Thymus (tissue), 11 donors: ENCODE measurements at regions not wholly inside any gene's neighbourhood (a gene's known extent, or its start where the extent isn't known, plus 50 kb on each side); places are given as distances from the start of the nearest gene placed in this dataset.

Experiments
- DNase-seq, 9 donors: peaks; one replicate each; pipeline ENCODE4 v3.0.0-alpha.2; 2013; ENCODE audit warnings: low spot score in 9 of 9, low read depth in 6 of 9, missing footprints in 1 of 9
- H3K27ac ChIP-seq, 2 donors: one replicate each; pipeline ENCODE4 v1.5.1; 2013; ENCODE audit warnings: control low read depth in 1 of 2, low read depth in 1 of 2, low read length in 1 of 2, mild to moderate bottlenecking in 1 of 2, moderate library complexity in 1 of 2
- H3K27me3 ChIP-seq, 2 donors: one replicate each; pipeline ENCODE4 v1.5.1; 2013; ENCODE audit warnings: low read length in 1 of 2; ENCODE audit not compliant: control insufficient read depth in 2 of 2, insufficient read depth in 1 of 2
- H3K36me3 ChIP-seq, 2 donors: one replicate each; pipeline ENCODE4 v1.5.1; 2013; ENCODE audit warnings: low read length in 1 of 2, mild to moderate bottlenecking in 1 of 2, moderate library complexity in 1 of 2; ENCODE audit not compliant: control insufficient read depth in 2 of 2, insufficient read depth in 2 of 2
- H3K4me1 ChIP-seq, 2 donors: one replicate each; pipeline ENCODE4 v1.5.1; 2013; ENCODE audit warnings: low read length in 2 of 2; ENCODE audit not compliant: control insufficient read depth in 2 of 2, insufficient read depth in 2 of 2
- H3K4me3 ChIP-seq, 2 donors: one replicate each; pipeline ENCODE4 v1.5.1; 2013; ENCODE audit warnings: low read length in 2 of 2, control low read depth in 1 of 2, mild to moderate bottlenecking in 1 of 2
- H3K9me3 ChIP-seq, 2 donors: one replicate each; pipeline ENCODE4 v1.5.1; 2013; ENCODE audit warnings: low read length in 1 of 2, mild to moderate bottlenecking in 1 of 2; ENCODE audit not compliant: control insufficient read depth in 2 of 2, insufficient read depth in 1 of 2
- WGBS: extraction: QIAGEN DNeasy Blood & Tissue Kit; methylation state at CpG from one replicate; pipeline ENCODE4 v1.1.7; 2013; 5-methylcytosine and 5-hydroxymethylcytosine counted together
- donor health status: healthy.

- Histone ChIP-seq H3K27me3 (no peaks in the 10 kb centered on the region), H3K36me3 (no peaks in the 10 kb centered on the region), H3K27ac (no peak overlapping the region), H3K4me3 (no peak overlapping the region), H3K9me3 (no peaks in the 10 kb centered on the region), H3K4me1 (no peaks in the 10 kb centered on the region)
- 86% methylated on average over 5 of the region's 5 CpGs for WGBS
- DNase-seq = no peak
These were observed 404.5 kb downstream of the ADRA2A start for GRCh38 chr10:111481261-111481826.

- no peaks in the 10 kb centered on the region for H3K36me3 ChIP-seq
- H3K4me3 ChIP-seq = no peak overlapping the region
- no peaks in the 10 kb centered on the region for H3K27me3 ChIP-seq
- H3K27ac ChIP-seq = no peak overlapping the region
- 96% methylated on average over 2 of the region's 2 CpGs for WGBS
- H3K4me1 ChIP-seq = no peaks in the 10 kb centered on the region
- DNase-seq = no peak
- H3K9me3 ChIP-seq = no peaks in the 10 kb centered on the region
These were observed 405.0 kb downstream of the ADRA2A start for GRCh38 chr10:111481866-111482265.

- Histone ChIP-seq H3K4me1 (no peaks in the 10 kb centered on the region), H3K4me3 (no peak overlapping the region), H3K27ac (no peak overlapping the region), H3K9me3 (no peaks in the 10 kb centered on the region), H3K27me3 (no peaks in the 10 kb centered on the region), H3K36me3 (no peaks in the 10 kb centered on the region)
- WGBS = 79% methylated on average over 5 of the region's 5 CpGs
- no peak for DNase-seq
These were observed 405.9 kb downstream of the ADRA2A start for GRCh38 chr10:111482621-111483216.

GRCh38 chr10:111485767-111486166, 408.9 kb downstream of the ADRA2A start:
- 80% methylated on average over 3 of the region's 3 CpGs for WGBS

GRCh38 chr10:111486346-111486745, 409.5 kb downstream of the ADRA2A start:
- no peak for DNase-seq
- Histone ChIP-seq H3K27ac (no peak overlapping the region), H3K9me3 (peaks cover 0 to 8% of the 10 kb centered on the region in 2 donors), H3K36me3 (no peaks in the 10 kb centered on the region), H3K27me3 (no peaks in the 10 kb centered on the region), H3K4me1 (no peaks in the 10 kb centered on the region), H3K4me3 (no peak overlapping the region)
- 85% methylated on average over 1 of the region's 1 CpG for WGBS

More at GRCh38 chr10:111485767-111486166, 408.9 kb downstream of the ADRA2A start:
- Histone ChIP-seq H3K27ac (no peak overlapping the region), H3K36me3 (no peaks in the 10 kb centered on the region), H3K27me3 (no peaks in the 10 kb centered on the region), H3K4me1 (no peaks in the 10 kb centered on the region), H3K9me3 (peaks cover 0 to 8% of the 10 kb centered on the region in 2 donors), H3K4me3 (no peak overlapping the region)
- no peak for DNase-seq

GRCh38 chr10:111488668-111489067, 411.8 kb downstream of the ADRA2A start:
- H3K27me3 ChIP-seq = no peaks in the 10 kb centered on the region
- 24% methylated on average over 2 of the region's 2 CpGs for WGBS
- no peaks in the 10 kb centered on the region for H3K4me1 ChIP-seq
- peaks cover 0 to 8% of the 10 kb centered on the region in 2 donors for H3K9me3 ChIP-seq
- H3K36me3 ChIP-seq = no peaks in the 10 kb centered on the region
- H3K4me3 ChIP-seq = no peak overlapping the region
- DNase-seq = no peak
- H3K27ac ChIP-seq = no peak overlapping the region

- Histone ChIP-seq H3K9me3 (peaks cover 0 to 8% of the 10 kb centered on the region in 2 donors), H3K27ac (no peak overlapping the region), H3K36me3 (no peaks in the 10 kb centered on the region), H3K27me3 (no peaks in the 10 kb centered on the region), H3K4me1 (no peaks in the 10 kb centered on the region), H3K4me3 (no peak overlapping the region)
- WGBS = 81% methylated on average over 1 of the region's 1 CpG
- no peak for DNase-seq
These were observed 414.3 kb downstream of the ADRA2A start for GRCh38 chr10:111491154-111491553.

GRCh38 chr10:111493024-111493625, 416.3 kb downstream of the ADRA2A start:
- 80% methylated on average over 2 of the region's 2 CpGs for WGBS
- Histone ChIP-seq H3K4me1 (no peaks in the 10 kb centered on the region), H3K9me3 (peaks cover 0 to 8% of the 10 kb centered on the region in 2 donors)

GRCh38 chr10:111498560-111498959, 421.7 kb downstream of the ADRA2A start:
- DNase-seq = no peak

More at GRCh38 chr10:111493024-111493625, 416.3 kb downstream of the ADRA2A start:
- Histone ChIP-seq H3K4me3 (no peak overlapping the region), H3K27ac (no peak overlapping the region), H3K36me3 (no peaks in the 10 kb centered on the region), H3K27me3 (no peaks in the 10 kb centered on the region)
- no peak for DNase-seq

More at GRCh38 chr10:111498560-111498959, 421.7 kb downstream of the ADRA2A start:
- no peaks in the 10 kb centered on the region for H3K4me1 ChIP-seq
- no peak overlapping the region for H3K4me3 ChIP-seq
- no peaks in the 10 kb centered on the region for H3K36me3 ChIP-seq
- 71% methylated on average over 1 of the region's 1 CpG for WGBS
- no peak overlapping the region for H3K27ac ChIP-seq
- no peaks in the 10 kb centered on the region for H3K27me3 ChIP-seq
- H3K9me3 ChIP-seq = no peaks in the 10 kb centered on the region
